Superior temporal gyrus (tissue), 1 donor: ENCODE measurements at regions not wholly inside any gene's neighbourhood (a gene's known extent, or its start where the extent isn't known, plus 50 kb on each side); places are given as distances from the start of the nearest gene placed in this dataset.
"Not testable (repeated sequence)": the region's sequence is repeated elsewhere in the genome, so short reads cannot be mapped to it uniquely, and the experiment has no call there.

Experiments used
- DNase-seq: peaks from one replicate; pipeline ENCODE4 v3.0.0-alpha.2; 2016; ENCODE audit errors: extremely low spot score

DNA sequence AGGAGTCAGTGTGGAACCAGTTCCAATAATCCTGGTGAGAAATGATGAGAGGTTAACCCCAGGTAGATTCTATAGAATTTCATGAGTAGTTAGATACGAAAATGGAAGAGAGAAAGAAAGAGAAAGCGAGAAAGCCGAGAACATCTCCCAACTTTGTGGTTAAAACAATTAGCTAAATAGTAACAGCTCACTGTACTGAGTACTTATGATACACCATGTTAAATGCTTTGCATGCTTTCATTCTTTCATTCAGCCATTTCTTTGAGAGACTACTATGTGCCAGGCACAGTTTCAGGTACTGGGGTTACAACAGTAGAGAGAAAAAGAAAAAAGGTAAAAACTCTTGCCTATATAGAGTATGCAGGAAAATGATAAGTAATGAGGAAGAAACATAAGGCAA is 109.7 kb upstream of the SYT6 start:
- DNase-seq: no peak

DNA sequence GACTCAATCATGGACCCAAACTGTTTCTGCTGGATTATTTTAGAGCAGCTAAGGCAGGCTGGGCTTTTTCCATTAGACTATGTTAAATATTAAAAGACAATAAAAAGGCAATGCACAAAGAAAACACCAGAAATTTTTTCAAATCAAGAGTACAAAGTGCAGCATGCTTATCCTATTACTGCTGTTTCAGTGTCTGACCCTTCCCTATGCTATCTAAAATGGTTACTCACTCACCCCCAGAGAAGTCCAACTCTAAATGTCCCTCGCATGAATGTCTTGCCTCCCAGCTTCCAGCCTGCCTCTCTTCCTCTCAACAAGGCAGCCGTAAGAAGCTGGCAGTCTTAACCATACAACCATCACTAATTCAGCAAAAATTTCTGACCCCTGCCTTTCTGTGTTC is 108.7 kb upstream of the SYT6 start:
- no peak for DNase-seq

DNA sequence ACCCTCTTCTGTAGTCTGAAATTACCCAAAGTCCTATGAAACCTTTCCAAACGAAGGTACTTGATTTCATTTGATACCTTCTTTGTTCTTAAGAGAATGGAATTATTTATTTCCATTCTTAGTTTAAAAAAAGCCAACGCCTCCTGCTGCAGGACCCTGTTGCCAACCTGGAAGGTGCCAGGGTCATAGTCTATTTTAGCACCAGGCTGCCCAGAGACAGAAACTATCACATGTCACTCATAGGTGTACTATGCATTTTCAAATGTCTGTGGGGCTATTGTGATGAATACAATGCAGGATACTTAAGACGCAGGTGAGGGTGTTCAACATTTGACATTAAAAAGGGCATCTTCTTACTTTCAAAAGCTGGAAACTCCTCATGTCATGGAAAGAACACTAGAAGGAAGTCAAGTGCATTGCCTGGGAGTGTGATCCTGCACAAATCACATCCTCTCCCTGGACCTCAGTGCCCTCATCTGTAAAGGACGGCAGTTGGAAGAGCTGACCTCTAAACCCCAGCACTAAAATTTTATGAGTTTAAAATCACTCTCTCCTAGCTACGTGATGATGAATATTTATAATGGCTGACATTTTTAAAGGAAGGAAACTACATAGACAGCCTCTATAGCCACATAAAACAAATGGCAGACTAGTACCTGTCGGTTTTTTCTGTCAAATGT is 107.3 kb upstream of the SYT6 start:
- no peak for DNase-seq

- no peak for DNase-seq
Measured at GRCh38 chr1:114259511-114260160, 106.0 kb upstream of the SYT6 start.

DNA sequence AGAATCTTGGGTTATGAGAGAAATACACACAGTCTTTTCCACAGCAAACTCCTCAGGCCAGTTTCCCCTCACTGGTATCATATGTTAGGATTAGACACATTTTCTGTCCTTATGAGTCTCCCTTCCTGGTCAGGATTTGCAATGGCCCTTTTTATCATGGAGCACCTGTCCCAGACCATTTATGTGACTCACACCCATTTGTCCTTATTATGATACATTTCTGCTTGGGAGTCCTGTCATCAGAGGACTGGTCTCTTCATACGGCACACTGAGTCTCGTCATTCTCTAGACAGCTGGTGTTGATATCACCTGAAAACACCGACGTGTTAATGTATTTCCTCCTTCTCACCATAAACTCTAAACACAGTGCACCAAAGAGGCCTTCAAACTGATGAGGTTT is 105.0 kb upstream of the SYT6 start:
- no peak for DNase-seq

DNA sequence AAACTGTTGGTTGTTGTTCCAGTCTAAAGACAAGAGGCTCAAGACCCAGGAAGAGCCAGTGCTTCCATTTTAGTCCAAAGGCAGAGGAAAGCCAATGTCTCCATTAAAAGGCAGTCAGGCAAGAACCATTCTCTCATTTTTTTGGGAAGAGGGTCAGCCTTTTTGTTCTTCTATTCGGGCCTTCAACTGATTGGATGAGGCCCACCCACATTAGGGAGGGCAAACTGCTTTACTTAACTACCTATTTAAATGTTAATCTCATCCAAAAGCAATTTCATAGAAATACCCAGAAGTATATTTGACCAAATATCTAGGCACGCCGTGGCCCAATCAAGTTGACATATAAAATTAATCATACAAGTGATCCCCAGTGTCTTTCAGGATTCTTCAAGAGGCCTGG is 104.4 kb upstream of the SYT6 start:
- DNase-seq: no peak

DNA sequence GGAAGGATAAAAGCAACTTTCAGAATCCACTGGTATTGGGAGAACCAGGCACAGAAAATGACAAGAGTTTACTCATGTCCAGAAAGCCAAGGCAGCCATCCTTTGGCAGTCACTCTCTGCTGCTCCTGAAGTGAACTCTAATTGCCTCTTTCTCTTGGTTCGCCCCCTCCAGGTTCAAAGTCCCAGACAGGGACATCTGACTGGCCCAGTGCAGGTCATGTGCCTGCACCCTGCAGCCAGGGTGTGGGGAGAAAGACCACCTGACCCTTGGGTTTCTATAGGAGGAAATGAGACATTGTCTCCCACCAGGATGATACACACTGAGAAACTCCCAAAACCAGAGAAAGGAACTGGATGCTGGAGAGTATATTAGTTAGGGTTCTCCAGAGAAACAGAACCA is 103.9 kb upstream of the SYT6 start:
- DNase-seq: no peak

DNA sequence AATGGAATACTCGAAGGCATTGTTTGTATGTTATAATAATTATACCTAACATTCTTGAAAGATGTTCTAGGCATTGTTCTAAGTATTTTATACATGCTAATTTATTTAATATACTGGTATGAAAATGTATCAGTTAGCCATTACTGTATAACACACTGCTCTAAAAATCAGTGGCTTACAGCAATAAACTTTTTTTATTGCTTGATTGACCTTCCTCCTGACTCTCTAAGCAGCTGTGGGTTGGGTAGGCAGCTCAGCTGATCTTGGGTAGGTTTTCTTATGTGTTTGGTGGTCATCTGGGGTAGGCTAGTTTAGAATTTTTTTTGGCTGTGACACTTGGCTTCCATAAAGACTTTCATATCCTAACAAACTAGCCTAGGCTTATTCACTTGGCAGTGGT is 100.2 kb upstream of the SYT6 start:
- no peak for DNase-seq

- DNase-seq: no peak
Measured at GRCh38 chr1:114251573-114251939, 97.9 kb upstream of the SYT6 start.

DNA sequence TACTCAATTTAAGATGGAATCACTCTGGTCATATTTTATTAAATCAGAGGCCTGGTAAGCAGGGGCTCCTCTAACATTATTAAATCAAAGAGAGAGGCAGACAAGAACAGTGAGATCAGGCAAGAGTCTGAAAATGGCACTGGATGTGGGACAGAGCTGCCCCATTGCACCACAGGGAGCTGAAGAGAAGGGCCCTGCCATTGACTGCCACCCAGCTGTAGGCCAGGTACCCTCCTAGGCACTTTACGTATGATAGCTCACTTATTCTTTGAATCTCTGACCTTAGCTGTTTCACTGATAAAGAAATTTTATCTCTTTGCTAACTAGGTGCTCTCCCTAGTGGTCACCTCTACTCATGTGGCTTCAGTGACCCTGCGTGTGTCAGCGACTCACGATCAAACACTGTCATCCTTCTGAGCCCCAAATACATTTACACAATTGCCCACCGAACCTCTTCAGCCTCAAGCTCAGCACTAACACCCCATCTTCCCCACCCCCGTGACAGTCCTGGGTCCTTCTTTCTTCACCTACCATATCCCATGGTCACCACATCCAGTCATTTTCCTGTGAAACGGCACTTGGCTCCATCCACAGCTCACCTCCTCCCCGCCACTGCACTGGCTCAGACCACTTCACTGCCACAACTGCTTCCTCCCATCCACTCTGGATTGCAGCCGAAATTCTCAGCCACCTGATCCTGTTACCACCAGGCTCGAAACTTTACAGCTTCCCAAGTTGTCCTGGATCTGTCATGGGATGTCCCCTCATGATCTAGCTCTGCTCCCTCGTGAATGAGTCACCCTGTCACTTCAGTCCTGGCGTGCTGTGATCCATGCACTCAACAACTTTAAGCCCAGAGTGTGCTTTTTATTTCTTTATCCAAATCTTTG is 97.3 kb upstream of the SYT6 start:
- DNase-seq: no peak

DNA sequence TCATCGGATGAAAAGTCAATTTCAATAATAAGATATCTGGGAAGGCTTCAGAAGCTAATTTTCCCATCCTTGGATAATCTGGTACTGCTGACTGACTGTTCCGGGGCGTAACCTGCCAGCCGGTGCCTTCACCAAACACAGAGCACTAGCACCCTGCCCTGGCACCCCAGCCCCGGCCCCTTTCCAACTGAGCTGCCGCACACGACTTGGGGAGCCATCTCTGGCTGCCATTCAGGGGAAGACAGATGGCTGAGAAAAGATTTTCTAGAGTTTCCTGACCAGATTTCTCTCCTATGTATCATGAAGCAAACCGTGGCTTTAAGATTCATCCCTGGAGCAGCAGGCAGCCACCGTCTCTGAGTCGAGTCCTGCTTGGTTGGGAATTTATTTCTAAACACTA is 96.0 kb upstream of the SYT6 start:
- DNase-seq: no peak

DNA sequence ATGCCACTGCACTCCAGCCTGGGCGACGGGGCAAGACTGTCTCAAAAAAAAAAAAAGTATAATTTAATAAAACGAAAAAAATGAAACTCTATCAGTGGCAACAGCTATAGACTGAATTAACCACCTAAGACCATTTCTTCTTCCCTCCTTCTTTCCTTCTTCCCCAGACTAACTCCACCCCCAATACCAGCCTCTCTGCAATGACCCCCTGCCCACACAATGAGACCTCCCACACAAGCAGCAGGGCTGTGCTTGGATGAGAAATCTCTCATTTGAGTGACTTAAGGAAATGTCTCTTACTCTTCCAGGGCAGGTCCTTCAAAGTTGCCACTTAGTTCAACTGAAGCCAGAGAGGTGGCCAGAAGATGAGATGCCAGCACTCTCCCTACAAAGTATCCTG is 94.5 kb upstream of the SYT6 start:
- DNase-seq: no peak

- not testable (repeated sequence) for DNase-seq
Measured at GRCh38 chr1:114242531-114243210, 89.0 kb upstream of the SYT6 start.

DNA sequence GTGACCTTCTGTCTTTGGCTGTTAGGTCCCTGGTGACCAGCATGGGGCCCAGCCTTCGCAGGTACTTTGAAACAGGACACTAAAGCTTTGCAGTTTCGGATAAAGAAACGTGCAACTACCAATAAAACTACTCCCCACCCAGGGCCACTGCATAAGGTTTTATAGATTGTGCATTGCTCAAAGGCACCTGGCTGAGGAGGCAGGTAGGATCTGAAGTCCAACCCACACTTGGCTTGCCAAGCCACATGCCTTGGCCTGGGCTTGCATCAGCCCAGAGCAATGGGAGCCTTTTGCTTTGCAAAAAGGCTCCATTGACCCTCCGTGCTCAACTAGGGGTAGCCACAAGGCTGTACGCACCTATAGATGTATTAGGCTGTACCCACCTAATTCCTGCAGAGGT is 84.4 kb upstream of the SYT6 start:
- DNase-seq: no peak

DNA sequence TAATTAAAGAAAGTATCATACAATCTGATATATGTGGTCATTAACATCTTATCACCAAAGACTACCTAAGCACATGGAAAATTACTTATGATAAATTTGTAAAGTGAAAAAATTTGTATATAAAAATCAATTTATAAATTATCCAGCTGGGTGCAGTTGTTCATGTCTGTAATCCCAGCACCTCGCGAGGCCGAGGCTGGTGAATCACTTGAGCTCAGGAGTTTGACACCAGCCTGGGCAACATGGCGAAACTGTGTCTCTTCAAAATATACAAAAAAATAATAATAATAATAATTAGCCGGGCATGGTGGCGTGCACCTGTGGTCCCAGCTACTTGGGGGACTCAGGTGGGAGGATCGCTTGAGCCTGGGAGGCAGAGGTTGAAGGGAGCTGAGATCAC is 82.8 kb upstream of the SYT6 start:
- no peak for DNase-seq

GRCh38 chr1:114235960-114236359 is 82.3 kb upstream of the SYT6 start:
- no peak for DNase-seq

- DNase-seq: no peak
Measured at GRCh38 chr1:114235281-114235680, 81.6 kb upstream of the SYT6 start.

DNA sequence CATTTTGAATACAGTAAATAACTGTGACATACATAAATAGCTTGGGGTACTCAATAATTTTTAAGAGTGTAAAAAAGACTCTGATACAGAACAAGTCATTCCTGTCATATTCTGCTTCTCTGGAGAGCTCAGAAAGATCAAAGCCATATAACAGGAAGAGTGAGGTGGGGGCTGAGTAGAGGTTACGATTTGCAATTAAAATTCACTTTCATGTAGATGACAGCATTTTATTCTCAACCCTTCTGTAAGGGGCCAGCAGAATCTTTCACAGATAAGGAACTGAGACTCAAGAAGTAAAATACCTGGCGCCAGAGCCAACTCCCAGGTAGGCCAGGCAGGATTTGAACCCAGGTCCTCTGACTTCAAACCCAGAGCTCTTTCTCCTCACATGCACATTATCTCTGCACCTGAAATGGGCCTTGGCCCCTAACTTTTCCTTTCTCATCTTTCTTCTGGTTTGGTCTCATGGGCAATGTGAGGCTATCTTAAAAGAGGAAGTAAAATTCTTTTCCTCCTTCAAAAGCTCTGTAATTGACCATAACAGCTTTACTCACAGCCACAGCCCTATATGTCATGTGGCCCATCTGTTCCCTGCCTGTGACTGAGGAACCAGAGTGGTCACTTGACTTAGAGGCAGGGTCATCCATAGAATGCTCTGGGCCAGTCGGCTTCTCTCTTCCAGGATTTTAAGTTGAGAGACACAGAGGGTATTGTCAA is 80.9 kb upstream of the SYT6 start:
- DNase-seq: no peak

DNA sequence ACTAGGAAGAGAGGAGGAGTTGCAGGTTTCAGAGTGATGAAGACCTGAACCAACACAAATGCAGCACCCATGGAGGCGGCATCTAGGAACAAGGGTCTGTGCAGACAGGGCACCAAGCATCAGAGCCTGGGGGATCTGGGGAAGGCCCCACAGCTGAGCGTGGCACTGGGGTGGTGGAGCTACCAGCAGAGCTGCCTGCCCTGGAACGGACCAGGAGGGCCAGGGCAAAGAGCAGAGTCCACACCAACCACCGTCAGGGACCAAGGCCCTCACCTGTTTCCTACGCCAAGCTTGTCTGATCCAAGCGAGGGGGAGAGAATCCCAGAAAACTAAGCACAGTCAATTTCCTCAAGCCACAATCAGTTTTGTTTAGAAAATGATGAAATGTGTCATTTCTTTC is 79.0 kb upstream of the SYT6 start:
- DNase-seq: no peak

- no peak for DNase-seq
Measured at GRCh38 chr1:114231301-114231700, 77.6 kb upstream of the SYT6 start.

DNA sequence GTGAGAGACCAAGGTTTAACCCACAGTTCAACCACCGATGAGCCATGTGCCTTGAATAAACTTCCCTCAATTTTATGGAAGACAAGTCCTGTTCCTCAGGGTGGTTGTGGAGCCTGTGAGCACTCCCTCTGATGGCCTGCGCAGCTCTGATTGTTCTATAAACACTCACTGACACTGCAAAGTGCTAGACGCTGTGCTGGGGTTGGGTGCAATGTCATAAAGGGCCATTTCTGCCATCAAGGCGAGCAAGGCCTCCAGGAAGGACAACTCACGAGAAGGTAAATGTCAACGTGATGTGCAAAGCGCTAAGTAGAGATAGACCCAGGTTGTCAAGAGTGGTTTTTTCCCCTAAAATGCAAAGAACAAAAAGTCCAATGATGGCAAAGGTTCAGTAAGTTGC is 75.7 kb upstream of the SYT6 start:
- no peak for DNase-seq

DNA sequence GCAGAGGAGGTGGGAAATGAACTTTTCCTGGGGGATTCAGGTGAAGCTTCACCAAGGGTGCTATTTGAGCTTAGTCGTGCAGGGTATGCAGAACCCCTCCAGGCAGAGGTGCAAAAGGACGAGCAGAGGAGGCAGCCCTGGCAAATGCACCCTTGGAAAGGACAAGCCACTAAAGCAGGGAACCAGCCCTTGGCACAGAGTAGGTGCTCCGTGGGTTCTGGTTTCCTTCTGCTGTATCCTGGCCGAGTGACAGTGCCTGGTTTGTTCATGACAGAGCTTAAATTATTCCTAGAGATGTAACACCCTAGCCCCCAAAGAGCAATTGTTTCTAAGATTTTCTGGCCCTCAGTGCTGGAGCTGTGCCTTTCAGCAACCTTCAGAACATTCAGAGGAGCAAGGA is 73.4 kb upstream of the SYT6 start:
- no peak for DNase-seq
